Neural crest cell (in vitro differentiated cells): ENCODE measurements at regions not wholly inside any gene's neighbourhood (a gene's known extent, or its start where the extent isn't known, plus 50 kb on each side); places are given as distances from the start of the nearest gene placed in this dataset.

ENCODE experiments used
- DNase-seq: peaks from one replicate; pipeline ENCODE4 v3.0.0; 2021; ENCODE audit warnings: low read depth, mixed read lengths, low spot score
- H3K27ac Mint-ChIP-seq: one replicate; pipeline ENCODE4 v1.8.0; 2021; ENCODE audit warnings: mild to moderate bottlenecking, mixed read lengths; ENCODE audit not compliant: unreplicated experiment
- H3K27me3 Mint-ChIP-seq: 2 replicates; pipeline ENCODE4 v1.8.0; 2021; ENCODE audit warnings: low read depth, mild to moderate bottlenecking, mixed read lengths
- H3K36me3 Mint-ChIP-seq: 2 replicates; pipeline ENCODE4 v1.8.0; 2021; ENCODE audit warnings: low read depth, mild to moderate bottlenecking, mixed read lengths
- H3K4me1 Mint-ChIP-seq: 2 replicates; pipeline ENCODE4 v1.8.0; 2021; ENCODE audit warnings: mixed read lengths
- H3K4me3 Mint-ChIP-seq: one replicate; pipeline ENCODE4 v1.8.0; 2021; ENCODE audit warnings: mild to moderate bottlenecking, mixed read lengths
- H3K9me3 Mint-ChIP-seq: 2 replicates; pipeline ENCODE4 v1.8.0; 2021; ENCODE audit warnings: mixed read lengths
- TF ChIP-seq, protein P1 (sequence below): fragments of 200-600 bp; sonication (generic); conservative IDR thresholded peaks from 2 replicates; pipeline ENCODE4 v1.5.0; 2021; ENCODE audit warnings: antibody characterized with exemption, mild to moderate bottlenecking

GRCh38 chr14:65348137-65348536, 64.4 kb upstream of the FUT8 start:
- H3K9me3 Mint-ChIP-seq, result no peaks in the 10 kb centered on the region
- DNase-seq, result no peak
- H3K4me1 Mint-ChIP-seq, result peaks cover 9% of the 10 kb centered on the region
- TF ChIP-seq, protein P1, sequence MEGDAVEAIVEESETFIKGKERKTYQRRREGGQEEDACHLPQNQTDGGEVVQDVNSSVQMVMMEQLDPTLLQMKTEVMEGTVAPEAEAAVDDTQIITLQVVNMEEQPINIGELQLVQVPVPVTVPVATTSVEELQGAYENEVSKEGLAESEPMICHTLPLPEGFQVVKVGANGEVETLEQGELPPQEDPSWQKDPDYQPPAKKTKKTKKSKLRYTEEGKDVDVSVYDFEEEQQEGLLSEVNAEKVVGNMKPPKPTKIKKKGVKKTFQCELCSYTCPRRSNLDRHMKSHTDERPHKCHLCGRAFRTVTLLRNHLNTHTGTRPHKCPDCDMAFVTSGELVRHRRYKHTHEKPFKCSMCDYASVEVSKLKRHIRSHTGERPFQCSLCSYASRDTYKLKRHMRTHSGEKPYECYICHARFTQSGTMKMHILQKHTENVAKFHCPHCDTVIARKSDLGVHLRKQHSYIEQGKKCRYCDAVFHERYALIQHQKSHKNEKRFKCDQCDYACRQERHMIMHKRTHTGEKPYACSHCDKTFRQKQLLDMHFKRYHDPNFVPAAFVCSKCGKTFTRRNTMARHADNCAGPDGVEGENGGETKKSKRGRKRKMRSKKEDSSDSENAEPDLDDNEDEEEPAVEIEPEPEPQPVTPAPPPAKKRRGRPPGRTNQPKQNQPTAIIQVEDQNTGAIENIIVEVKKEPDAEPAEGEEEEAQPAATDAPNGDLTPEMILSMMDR, result no peak
- no peak overlapping the region for H3K27ac Mint-ChIP-seq
- H3K4me3 Mint-ChIP-seq, result no peak overlapping the region
- no peaks in the 10 kb centered on the region for H3K27me3 Mint-ChIP-seq
- no peaks in the 10 kb centered on the region for H3K36me3 Mint-ChIP-seq

DNA sequence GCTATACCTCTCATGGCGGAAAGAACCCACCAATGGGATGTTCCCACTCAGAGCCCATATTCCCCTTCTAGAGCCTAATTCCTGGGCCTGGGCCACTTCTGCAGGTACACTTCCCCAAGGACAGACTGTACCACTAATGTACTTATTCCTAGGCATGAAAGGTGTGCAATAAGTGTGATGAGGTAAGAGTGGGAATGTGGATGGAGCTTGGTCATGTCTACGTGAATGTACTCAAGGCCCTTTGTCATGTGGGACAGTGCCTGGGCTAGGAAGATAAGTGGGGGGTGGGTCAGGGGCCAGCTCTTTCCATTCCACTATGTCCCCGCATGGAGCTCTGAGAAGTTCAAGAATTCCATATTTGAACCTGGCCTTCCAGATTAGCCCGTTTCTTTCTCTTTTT, 63.4 kb upstream of the FUT8 start:
- Mint-ChIP-seq H3K27me3 (no peaks in the 10 kb centered on the region), H3K9me3 (no peaks in the 10 kb centered on the region), H3K4me3 (no peak overlapping the region)

DNA sequence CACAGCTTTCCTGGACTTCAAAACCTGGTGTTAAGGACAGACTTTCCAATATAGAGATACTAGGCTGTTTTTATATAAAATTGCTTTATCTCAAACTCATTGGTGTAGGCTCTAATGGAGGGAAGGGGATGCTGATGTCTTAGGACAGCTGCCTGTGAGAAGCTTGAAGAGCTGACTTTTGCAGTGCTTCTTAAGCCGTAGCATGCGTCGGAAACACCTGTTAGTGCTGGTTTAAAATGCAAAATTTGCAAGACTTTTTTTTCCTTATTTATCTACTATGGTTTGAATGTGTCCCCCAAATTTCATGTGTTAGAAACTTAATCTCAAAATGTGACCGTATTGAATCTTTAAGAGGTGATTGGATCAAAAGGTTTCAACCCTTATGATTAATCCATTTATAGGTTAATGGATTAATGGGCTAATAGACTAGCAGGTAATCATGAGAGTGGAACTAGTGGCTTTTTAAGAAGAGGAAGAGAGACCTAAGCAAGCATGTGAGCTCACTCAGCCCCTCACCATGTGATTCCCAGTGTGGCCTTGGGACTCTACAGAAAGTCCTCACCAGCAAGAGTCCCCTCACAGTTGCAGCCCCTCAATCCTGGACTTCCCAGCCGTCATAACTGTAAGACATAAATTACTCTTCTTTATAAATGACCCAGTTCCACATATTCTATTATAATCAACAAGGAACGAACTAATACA, 60.9 kb upstream of the FUT8 start:
- no peaks in the 10 kb centered on the region for H3K36me3 Mint-ChIP-seq
- no peak overlapping the region for H3K4me3 Mint-ChIP-seq
- DNase-seq, result no peak
- no peaks in the 10 kb centered on the region for H3K9me3 Mint-ChIP-seq
- H3K27ac Mint-ChIP-seq, result no peak overlapping the region
- TF ChIP-seq, protein P1, result no peak
- no peaks in the 10 kb centered on the region for H3K27me3 Mint-ChIP-seq
- peaks cover 6% of the 10 kb centered on the region for H3K4me1 Mint-ChIP-seq

More for the DNA sequence above, 63.4 kb upstream of the FUT8 start:
- TF ChIP-seq, protein P1, result no peak
- Mint-ChIP-seq H3K36me3 (no peaks in the 10 kb centered on the region), H3K4me1 (peaks cover 9% of the 10 kb centered on the region), H3K27ac (no peak overlapping the region)
- no peak for DNase-seq

- no peaks in the 10 kb centered on the region for H3K9me3 Mint-ChIP-seq
- no peak for DNase-seq
- H3K27me3 Mint-ChIP-seq, result no peaks in the 10 kb centered on the region
- no peaks in the 10 kb centered on the region for H3K36me3 Mint-ChIP-seq
- H3K4me1 Mint-ChIP-seq, result no peaks in the 10 kb centered on the region
- H3K27ac Mint-ChIP-seq, result no peak overlapping the region
- TF ChIP-seq, protein P1, result no peak
- no peak overlapping the region for H3K4me3 Mint-ChIP-seq
Observed at GRCh38 chr14:65352964-65353530, 59.5 kb upstream of the FUT8 start.

DNA sequence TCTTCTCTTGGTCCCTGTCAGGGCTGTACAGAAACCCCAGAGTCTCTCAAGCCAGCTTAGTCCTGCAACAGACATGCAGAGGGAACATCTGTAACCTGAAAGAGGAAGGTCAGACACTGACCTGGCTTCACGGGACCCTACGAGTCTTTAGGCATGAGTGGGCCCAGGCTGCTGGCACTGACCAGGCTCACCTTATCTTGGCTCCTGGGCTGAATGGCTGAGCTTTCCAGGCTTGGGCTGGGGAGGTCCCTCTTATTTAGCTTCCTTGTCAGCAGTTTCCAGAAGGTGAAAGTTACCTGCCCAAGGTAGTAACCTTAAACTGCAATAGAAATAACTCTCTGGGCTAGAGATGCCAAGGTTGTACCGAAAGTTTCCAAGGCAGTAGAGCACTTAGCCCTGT, 58.4 kb upstream of the FUT8 start:
- no peak for DNase-seq
- no peaks in the 10 kb centered on the region for H3K36me3 Mint-ChIP-seq
- H3K9me3 Mint-ChIP-seq, result no peaks in the 10 kb centered on the region
- H3K27me3 Mint-ChIP-seq, result no peaks in the 10 kb centered on the region
- no peak overlapping the region for H3K4me3 Mint-ChIP-seq
- no peak overlapping the region for H3K27ac Mint-ChIP-seq
- TF ChIP-seq, protein P1, result no peak
- no peaks in the 10 kb centered on the region for H3K4me1 Mint-ChIP-seq
